GM20000 (cell line): ENCODE measurements at regions not wholly inside any gene's neighbourhood (a gene's known extent, or its start where the extent isn't known, plus 50 kb on each side); places are given as distances from the start of the nearest gene placed in this dataset.
"Not testable (repeated sequence)": the region's sequence is repeated elsewhere in the genome, so short reads cannot be mapped to it uniquely, and the experiment has no call there.

Source experiments
- DNase-seq: peaks from one replicate; pipeline ENCODE4 v3.0.0; 2012; ENCODE audit warnings: low spot score
- TF ChIP-seq, protein P1 (sequence below): IDR thresholded peaks from 2 replicates; pipeline ENCODE4 v1.5.1; 2012; ENCODE audit warnings: mild to moderate bottlenecking, control low read depth; ENCODE audit errors: extremely low read depth, missing control alignments

DNA sequence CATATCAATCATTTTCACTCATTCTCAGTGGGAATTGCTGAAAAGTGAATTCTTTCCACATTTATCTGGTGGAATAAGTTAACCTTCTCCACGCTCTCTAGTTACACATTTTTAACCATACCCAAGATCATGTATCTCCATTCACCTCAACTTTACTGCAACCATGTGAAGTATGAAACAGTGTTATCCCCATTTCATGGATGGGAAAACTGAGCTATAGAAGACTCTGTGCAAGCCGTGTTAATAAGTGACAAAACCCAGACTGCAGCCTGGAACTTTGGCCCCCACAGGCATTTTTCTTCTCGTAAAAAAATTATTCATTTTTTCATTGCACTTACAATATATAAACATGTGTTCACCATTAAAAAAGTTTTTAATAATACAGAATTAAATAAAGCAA, 82.4 kb upstream of the CCND2 start:
- no peak for DNase-seq
- TF ChIP-seq, protein P1, sequence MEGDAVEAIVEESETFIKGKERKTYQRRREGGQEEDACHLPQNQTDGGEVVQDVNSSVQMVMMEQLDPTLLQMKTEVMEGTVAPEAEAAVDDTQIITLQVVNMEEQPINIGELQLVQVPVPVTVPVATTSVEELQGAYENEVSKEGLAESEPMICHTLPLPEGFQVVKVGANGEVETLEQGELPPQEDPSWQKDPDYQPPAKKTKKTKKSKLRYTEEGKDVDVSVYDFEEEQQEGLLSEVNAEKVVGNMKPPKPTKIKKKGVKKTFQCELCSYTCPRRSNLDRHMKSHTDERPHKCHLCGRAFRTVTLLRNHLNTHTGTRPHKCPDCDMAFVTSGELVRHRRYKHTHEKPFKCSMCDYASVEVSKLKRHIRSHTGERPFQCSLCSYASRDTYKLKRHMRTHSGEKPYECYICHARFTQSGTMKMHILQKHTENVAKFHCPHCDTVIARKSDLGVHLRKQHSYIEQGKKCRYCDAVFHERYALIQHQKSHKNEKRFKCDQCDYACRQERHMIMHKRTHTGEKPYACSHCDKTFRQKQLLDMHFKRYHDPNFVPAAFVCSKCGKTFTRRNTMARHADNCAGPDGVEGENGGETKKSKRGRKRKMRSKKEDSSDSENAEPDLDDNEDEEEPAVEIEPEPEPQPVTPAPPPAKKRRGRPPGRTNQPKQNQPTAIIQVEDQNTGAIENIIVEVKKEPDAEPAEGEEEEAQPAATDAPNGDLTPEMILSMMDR = no peak

DNA sequence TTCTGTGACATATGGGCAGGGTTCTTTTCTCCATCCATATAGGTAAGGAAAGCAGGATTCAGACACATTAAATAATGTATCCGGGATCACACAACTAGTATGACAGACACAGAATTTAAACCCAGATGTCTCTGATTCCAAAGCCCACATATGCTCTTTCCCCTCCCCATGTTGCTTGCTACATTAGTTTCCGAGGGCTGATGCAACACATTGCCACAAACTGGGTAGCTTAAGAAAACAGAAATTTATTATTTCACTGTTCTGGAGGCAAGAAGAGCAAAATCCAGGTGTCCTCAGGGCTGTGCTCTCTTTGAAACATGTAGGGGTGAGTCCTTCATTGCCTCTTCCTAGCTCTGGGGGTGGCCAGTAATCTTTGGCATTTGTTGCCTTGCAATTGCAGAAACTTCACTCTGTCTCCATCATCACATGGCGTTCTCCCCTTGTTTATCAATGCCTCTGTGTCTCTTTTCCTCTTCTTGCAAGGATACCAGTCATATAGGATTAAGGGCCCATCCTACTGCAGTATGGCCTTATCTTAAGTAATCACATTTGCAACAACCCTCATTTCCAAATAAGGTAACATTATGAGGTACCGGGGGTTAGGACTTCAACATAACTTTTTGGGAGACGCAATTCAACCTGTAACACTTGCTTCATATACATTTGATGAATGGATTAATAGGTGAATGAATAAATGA, 83.0 kb upstream of the CCND2 start:
- TF ChIP-seq, protein P1 = no peak
- no peak for DNase-seq

DNA sequence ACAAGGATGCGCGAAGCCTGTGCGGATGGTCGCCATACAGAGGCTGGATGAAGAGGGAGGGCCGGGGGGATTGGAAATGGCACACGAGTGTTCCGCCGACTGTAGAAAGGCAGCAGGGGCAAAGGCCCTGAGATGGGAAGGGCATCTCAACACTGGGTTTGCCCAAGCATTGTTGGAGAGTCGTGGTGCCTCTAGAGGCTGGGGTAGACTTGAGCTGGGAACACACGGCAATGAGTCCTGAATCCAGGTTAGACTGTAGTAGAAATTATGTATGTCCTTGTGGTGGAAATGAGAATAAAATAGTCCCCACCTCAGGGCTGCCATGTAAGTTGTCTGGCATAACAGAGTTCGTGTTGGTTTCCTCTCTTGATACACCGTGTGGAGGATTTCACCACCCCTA, 83.8 kb upstream of the CCND2 start:
- TF ChIP-seq, protein P1 = no peak
- DNase-seq = no peak

DNA sequence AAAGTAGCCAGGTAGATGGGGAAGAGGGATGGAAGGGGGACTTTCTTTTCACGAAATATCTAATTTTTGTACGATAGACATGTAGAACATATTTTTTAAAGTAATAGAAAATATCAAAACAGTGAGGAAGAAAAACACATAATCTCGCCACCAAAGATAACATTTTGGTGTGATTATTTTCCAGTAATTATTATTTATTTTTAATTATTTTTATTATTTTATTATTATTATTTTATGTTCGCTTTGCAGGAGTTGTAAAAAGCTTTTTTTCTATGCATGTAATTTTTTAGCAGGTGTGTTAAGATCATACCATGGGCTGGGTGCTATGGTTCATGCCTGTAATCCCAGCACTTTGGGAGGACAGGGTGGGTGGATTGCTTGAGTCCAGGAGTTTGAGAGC, 85.6 kb upstream of the CCND2 start:
- TF ChIP-seq, protein P1 = no peak
- DNase-seq = no peak

DNA sequence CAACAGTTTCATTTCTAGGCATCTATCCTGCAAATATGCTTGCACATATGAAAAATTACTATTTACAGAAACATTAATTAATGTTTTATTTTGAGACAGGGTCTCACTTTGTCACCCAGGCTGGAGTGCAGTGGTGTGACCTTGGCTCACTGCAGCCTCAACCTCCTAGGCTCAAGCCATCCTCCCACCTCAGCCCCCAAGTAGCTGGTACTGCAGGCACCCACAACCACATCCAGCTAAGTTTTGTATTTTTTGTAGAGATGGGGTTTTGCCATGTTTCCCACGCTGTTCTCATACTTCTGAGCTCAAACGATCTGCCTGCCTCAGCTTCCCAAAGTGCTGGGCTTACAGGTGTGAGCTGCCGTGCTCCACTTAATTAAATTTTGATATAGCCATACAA, 86.2 kb upstream of the CCND2 start:
- DNase-seq = not testable (repeated sequence)

DNA sequence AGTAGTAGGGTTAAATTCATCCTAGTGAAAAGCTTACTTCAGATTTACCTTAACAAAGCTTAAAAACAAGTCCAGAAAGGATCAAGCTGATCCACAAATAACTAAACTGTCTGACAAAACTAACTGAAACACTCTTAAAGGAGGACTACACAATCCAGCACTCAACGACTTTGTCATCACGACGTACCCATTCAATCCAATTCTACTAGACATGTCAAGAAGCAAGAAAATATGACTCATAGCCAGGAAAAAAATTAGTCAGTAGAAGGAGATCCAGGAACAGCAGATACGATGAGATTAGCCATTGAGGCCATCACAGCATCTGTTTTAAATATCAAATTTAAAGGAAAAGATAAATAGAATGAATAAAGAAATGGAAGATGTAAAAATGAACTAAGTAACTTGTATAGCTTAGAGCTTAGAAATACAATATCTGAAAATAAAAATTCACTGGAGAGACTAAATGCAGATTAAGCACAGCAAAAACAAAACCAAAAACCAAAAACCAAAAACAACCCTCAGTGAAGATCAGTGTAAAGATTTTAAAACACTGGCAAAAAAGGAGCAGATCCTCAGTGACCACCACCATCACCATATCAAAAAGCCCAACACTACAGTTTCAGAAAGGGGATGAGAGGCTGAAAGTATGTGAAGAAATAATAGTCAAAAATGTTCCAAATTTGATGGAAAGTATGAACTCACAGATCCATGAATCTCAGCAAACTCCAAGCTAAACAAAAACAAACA, 95.0 kb upstream of the CCND2 start:
- no peak for DNase-seq
- TF ChIP-seq, protein P1 = no peak

DNA sequence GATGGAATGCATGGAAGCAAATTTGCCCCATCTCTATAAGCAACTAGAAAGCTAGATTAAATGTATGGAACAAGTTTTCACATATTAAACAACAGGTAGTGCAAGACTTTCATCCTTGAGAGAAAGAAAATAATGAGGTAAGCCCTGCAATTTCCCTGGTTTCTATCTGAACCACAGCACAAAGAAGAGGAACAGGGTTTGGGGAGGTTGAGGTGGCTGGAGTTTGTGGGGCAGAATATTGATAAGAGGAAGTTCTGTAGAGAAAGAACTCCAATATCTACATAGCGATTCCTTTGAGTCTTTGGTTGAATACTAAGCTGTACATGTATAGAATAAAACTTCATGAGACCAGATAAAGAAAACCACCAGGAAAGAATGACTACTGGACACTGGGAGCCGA, 96.3 kb upstream of the CCND2 start:
- no peak for DNase-seq
- TF ChIP-seq, protein P1 = no peak

DNA sequence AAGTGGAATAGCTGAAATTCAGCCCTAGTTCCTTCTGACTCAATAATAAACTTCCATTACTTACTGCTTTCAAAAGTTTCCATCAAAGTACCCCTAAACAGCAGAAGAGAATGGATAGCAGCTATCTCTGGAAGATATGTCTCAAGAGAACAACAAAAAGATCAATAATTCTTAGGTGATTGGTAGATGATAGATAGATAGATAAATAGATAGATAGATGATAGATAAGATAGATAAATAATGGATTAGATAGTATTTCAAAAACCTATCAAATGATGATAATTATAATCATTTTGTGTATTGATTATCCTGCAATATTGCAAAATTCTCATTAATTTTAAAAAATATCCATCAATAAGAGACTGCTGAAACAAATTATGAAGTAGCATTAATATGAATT, 97.4 kb upstream of the CCND2 start:
- DNase-seq = no peak

More for the DNA sequence above, 97.4 kb upstream of the CCND2 start:
- TF ChIP-seq, protein P1 = no peak
